HG03469 (cell line): ENCODE measurements at regions not wholly inside any gene's neighbourhood (a gene's known extent, or its start where the extent isn't known, plus 50 kb on each side); places are given as distances from the start of the nearest gene placed in this dataset.
"Not testable (repeated sequence)": the region's sequence is repeated elsewhere in the genome, so short reads cannot be mapped to it uniquely, and the experiment has no call there.

ENCODE experiments used
- ATAC-seq: cut with Tn5 transposase; IDR thresholded peaks from one replicate; pipeline ENCODE4 v1.9.1; 2021; ENCODE audit warnings: mild to moderate bottlenecking, moderate library complexity, moderate number of reproducible peaks; ENCODE audit not compliant: unreplicated experiment

DNA sequence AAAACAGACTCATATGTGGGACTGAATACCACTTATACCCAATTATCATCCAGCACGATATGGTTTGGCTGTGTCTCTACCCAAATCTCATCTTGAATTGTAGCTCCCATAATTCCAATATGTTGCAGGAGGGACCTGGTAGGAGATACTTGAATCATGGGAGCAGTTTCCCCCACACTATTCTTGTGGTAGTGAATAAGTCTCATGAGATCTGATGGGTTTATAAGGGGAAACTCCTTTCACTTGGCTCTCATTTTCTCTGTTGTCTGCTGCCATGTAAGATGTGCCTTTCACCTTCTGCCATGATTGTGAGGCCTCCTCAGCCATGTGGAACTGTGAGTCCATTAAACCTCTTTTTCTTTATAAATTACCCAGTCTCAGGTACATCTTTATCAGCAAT is 91.9 kb upstream of the FNDC3A start:
- not testable (repeated sequence) for ATAC-seq

DNA sequence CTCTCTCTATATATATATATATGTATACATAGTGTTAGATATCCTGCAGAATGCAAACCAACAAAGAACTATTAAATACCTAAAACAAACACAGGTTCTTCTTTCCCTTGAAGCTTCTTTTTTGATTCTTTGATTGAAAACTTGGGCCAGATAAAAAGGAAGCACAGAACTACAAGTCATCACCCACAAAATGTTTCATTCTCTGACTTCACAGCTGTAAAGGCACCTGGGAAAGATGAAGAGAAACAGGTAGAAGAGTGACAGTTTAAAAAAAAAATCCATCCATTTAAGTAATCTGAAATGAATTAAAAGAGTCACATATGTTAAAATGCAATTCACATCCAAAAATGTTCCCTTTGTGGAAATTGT is 90.7 kb upstream of the FNDC3A start:
- no peak for ATAC-seq

DNA sequence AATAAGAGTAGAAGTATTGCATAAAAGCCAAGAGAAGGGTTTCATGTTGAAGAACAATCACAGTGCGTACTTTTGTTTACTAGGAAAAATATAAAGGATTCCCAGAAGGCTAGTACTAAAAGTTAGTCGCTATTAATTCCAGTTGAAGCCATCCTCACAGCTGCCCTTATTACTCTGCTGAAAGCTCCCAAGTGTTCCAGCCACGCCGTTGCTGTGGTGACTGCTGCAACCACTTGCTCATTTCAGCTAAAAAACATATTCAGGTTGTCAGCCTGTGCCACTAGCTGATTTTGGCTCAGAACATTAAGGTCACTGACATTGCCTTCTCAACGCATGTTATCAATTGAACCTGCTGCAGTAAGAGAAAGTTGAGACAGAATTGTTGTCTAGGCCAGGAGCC is 87.1 kb upstream of the FNDC3A start:
- ATAC-seq: no peak

DNA sequence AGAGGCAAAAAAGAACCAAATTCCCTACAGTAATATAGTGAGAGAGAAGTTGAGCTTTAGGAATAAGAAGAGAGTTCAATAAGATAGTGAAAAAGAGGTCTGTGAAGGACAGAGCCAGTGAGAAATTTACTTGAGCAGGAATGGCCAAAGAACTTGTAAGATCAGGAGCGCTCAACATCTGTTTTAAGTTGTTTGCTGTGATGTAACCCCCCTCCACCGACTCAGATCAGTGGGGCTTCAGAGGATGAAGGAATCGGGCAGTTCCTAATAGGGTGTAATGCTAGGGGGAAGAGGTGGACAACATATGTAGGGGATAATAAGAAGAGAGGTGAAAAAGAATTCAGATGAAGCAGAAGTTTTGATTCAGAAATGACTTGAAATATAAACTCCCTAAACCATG is 85.3 kb upstream of the FNDC3A start:
- no peak for ATAC-seq

DNA sequence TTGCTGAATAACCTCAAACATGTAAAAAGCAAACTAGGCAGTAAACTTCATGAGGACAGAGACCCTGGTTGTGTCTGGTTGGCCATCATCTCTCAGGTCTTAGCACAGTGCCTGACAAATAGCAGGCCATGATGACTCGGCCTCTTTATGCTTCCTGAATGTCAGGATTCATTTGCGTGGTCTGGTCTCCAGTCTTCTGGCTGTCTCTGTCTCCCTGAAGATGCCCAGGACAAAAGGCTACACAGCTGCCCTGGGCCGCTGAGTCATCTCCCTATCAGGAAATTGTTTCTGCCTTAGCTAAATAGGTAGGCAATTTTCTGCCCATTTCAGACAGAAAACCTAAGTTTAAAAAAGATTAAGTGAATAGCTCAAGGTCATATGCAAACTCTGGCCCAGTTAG is 84.1 kb upstream of the FNDC3A start:
- no peak for ATAC-seq

DNA sequence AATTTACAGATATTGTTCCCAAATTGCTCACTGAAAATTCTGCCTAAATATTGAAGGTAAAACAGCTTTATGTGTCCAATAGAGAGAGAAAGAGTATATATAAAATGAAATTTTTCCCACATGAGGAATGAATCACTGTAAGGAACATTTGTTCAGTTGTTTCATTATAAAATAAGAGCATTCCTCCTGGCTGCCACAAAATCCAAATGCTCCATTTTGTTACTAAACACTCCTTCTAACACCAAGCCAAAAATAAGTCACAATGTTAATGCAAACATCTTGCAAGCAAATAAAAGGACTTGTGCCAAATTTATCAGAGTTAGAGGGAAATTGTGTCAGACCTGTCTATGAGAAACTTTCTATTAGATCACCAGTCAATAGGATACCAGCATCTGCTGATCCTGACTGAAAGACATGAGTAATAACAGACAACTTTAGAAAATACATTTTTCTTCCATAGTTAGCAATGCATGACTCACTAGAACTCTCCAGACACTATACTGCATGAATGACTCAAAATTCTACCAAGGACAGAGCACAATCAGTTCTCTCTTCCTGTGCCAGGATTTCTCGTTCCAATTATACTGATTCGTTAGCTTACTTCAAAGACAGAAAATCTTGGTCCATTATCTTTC is 83.5 kb upstream of the FNDC3A start:
- peak; percentile 95 for ATAC-seq

DNA sequence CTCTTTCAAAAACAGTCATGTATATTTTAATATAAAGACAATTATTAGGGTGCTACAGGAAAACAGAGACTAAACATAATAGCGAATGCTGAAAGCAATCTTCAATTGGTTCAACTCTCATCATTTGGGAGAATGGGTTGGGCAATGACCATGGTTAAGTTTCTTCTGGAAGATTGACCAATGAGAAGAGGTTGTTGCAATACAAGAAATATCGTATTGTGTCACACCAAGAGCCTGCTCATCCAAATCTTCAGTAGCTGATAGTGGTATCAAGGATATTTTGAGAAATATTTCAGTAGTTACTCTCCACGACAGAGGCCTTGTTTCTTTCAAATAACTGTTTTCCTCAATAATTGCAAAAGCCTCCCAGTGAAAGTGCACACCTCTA is 83.0 kb upstream of the FNDC3A start:
- ATAC-seq: no peak

DNA sequence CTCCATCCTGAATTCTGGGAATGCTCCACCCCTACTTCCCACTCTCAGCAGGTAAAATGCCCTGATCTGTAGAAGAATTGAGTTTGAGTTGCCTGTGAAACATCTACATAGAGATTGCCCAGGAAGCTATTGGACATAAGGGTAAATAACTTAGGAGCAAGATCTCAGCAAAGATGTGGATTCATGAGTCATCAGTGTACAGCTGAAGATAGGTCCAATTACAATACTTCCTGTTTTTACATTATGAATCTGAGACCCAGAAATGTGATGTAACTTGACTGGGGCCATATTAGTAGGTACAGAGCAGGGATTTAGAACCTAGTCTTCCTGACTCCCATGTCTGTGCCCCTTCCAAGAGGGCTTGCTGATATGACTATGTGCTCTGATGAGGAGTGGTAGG is 79.4 kb upstream of the FNDC3A start:
- ATAC-seq: no peak

DNA sequence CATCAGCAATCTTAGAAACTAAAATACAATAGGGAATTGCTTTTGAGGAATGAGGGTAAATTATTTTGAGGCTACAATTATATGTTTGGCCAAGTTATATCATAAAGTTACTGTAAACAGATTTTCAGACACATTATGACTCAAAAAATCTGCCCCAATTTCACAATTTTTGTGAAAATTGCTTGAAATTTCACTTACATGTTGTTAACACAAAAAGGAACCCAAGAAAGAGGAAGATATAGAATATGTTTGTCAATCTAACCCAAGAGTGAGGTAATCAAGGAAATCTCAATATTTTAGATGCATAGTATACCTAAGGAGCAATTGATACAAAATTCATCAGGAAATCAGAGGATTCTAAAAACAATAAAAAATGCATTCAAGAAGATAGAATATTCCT is 73.9 kb upstream of the FNDC3A start:
- no peak for ATAC-seq

DNA sequence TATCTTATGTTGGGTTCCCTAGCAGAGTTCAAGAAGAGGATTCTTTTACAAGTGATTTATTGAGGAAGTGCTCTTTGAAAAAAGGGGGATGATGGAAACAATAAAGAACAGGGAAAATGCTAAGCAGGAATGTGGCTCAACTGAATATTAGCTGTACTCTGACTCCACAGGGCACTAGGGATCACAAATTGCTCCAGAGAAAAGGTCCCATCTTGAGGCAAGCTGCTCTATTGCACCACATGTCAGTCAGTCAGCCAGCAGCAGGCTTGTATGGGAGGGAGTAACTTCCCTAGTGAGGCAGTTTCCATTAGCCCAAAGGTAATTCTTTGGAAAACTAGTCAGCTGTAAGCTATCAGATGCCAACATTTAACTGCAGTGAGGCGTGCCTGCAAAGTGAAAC is 73.3 kb upstream of the FNDC3A start:
- no peak for ATAC-seq

DNA sequence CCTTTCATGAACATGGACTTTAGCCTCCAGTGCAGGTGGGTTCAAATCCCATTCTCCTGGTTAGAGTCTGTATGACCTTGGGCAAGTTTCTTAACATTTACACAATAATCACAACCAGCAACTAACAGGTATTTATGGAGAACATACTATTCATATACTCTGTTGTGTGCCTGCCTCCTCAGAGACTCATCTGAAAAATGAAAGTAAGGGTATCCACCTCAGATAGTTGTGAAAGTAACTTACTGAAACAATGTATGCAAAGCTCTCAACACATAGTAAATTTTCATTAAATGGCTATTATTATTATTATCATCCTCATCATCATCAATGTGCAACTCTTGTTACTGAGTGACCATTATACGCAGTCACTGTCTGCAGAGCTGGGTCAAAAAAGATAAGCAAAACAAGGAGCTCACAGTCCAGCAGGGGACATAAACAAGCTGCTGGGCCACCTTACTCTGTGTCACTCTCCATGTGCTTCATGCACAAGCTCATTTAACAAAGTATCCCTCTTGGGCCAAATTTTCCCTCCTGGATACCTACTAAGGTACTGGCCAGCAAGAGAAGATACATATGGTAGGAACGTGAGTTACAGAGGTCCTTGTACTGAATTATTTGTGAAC is 70.9 kb upstream of the FNDC3A start:
- ATAC-seq: no peak

DNA sequence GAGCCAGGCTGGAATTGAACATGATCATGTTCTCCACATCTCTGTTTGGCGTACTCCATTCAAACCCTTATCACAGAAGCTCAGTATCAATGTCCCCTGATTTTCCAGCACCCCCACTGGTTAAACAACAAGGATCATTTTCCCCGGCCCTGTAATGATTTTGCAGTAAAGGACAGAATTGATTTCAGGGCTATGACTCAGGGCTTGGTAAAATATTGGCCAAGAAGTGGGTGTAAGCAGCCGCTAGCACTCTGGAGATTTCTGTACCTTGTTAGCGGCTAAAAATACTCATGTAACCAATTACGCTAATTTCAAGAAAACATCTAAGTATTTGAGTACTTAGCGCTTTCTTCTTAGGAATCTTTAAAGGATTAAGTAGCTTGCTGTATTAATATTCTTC is 69.5 kb upstream of the FNDC3A start:
- ATAC-seq: no peak

DNA sequence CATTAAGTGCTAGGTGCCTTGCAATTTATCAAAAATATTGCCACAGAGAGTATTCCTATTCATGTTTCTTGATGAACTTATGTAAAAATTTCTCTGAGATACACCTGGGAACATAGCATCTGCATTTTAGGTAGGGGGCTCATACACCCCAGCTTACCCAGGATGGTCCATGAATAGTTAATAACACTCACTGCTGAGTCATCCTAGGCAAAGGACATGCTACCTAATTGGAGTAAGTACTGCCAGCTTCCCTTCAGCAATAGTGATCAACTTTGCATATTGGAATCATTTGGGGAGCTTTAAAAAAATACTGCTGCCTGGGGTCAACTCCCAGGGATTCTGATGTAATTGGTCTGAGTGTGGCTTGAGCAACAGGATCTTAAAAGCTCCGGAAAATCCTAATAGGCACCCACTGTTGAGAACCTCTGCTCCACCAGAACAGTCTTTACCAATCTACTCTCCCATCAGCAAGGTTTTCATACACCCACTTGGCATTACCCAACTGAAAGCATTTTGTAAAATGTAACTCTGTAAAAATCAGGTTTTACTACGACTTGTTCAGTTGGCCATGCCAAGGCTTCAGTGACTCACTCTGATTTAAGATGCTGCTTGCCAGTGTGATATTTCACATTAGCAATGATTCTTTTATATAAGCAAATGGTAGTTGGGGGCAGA is 67.2 kb upstream of the FNDC3A start:
- no peak for ATAC-seq

DNA sequence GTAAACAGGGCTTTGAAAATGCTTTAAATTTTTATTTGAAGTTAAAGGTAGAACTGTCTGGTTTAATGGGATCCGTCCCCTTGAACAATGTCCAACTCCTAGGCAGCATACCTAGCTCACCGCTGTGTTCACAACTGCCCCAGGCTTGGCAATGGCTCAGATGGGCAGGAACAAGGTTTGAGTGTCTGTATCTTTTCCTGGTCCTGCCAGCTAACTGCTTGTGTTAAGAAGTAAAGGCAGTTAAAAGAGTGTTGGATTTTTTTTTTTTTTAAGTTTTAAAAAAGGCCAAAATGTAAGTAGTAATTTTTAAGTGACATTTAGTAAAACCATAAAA is 66.7 kb upstream of the FNDC3A start:
- ATAC-seq: no peak

DNA sequence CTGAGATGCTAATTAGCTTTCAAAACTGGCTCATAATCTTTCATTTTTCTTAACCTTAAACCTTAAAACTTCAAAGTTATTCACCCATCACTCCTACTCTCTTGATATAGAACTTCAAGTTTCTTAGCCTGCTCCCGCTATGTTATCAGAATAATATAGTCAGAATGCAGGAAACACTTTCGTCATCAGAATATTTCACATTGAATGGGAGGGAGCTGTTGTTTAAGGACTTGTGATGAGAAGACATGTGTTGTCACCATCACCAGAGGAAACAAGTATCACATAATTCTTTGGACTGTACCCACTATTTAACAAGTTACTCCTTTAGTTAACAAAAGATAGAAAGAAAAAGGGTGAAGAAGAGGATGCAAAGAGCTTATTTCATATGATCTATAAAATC is 65.0 kb upstream of the FNDC3A start:
- no peak for ATAC-seq

DNA sequence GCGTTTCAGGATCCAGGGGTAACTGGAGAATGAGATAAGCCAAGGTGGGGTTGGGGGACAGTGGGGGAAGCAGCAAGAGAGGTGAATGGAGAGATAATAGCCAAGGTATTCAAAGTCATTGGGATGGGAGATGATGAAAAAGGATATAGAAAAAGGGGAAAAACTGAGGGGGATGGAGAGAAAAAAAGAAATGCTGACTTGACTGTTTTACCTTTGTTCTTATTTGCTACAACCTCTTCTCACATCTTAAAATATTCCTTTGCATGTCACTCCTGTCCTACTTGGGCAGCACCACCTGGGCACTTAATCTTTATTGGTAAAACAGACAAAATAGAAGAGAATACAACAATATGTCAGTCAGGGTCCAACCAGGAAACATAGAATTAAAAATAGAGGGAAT is 56.0 kb upstream of the FNDC3A start:
- no peak for ATAC-seq

DNA sequence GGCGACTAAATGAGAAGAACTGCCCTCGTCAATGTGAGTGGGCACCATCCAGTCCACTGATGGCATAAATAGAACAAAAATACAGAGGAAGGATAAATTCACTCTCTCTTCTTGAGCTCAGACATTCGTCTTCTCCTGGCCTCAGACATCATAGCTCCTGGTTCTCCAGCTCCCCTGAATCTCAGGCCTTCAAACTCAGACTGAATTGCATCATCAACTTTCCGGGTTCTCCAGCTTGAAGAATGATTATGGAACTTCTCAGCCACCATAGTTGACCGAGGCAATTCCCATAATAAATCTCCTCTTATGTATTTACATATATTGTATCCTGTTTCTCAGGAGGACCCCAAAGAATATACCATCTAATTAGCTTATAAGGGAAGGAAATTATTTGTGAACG is 55.0 kb upstream of the FNDC3A start:
- no peak for ATAC-seq

DNA sequence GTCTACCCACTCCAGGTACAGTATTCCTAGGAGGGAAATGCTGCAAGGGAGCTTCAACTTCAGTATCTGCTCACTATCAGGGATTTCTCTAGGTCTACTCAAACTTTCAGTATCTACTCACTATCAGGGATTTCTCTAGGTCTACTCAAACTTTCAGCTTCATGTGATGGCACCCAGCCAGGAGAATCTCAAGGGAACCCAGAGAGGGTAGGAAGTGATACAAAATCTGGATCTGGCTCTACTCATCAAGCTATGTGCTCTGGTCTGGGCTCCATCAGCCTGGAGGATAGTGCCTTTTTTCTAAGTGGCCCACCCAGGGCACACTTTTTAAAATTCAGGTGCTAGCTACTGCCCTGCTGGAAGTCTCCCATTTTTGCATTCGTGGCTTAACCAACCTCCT is 52.3 kb upstream of the FNDC3A start:
- ATAC-seq: no peak

DNA sequence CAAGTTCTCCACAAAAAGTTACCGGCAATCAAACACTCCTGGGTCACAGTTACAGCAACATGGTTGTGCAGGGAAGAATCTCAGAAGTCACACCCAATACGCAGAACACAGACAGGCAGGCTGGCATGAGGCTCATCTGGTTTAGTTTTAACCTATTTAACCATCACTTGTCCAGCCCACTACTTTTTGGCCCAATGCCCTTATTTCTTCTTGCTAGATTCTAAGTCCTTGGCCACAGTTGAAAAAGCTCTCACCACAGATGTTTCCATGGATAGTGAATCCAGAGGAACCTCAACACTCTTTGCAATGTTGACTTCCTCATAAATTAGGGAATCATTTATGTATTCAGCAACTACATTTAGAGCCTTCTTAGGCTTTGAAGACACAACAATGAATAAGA is 50.7 kb upstream of the FNDC3A start:
- no peak for ATAC-seq
